Activated naive CD8-positive, alpha-beta T cell treated with anti-CD3 and anti-CD28 coated beads, Interleukin-2, amount 50 U/mL, for 16 hours (primary cell): ENCODE measurements at regions not wholly inside any gene's neighbourhood (a gene's known extent, or its start where the extent isn't known, plus 50 kb on each side); places are given as distances from the start of the nearest gene placed in this dataset.
"Not testable (repeated sequence)": the region's sequence is repeated elsewhere in the genome, so short reads cannot be mapped to it uniquely, and the experiment has no call there.

ENCODE experiments used
- DNase-seq: peaks from one replicate; pipeline ENCODE4 v3.0.0-alpha.2; 2020; ENCODE audit warnings: low read depth, low spot score

DNA sequence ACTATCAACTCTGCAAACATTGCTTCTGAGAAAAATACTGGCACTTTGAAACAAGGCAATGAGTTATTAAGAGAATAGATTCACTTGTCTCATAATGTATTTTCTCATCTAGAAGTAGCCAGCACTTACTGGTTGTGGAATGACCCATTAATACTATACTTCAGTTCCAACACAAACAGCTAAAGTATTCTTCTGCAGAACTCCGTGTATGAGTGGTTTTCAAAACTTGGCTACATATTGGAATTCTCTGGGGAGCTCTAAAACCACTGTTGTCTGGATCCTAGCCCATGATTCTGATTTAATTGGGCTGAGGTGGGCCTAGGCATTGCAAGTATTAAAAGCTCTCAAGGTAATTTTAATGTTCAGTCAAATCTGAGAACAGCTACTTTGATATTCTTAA, 1416.4 kb upstream of the RAG2 start:
- no peak for DNase-seq

DNA sequence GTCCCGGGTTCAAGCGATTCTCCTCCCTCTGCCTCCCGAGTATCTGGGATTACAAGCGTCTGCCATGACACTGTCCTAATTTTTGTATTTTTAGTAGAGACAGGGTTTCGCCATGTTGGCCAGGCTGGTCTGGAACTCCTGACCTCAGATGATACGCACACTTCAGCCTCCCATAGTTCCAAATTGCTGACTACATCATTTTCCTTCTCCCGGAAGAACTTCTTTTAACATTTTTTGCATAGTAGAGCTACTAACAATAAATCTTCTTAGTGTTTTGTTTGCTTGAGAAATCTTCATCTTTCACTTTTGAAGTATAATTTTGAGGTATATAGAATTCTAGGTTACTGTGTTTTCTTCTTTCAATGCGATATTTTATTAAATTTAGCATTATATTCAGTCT, 1415.1 kb upstream of the RAG2 start:
- DNase-seq = no peak

DNA sequence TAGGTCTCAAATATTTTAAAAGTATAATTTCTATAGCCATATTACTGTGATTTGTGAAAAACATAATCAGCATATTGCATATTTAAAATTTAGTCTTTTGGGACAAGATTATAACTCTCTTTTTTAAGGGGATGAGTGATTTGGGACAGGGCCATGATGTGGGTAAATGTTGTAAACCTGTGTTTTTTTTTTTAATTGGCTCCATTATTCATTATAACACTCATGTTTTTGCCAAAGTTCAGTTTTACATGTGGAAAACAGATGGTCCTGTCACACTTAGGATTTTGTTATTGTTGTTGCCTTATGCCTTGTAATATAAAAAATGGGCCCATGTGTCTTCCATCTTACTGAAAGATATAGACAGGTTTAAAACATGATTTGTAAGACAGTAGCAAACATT, 1413.5 kb upstream of the RAG2 start:
- DNase-seq = no peak

DNA sequence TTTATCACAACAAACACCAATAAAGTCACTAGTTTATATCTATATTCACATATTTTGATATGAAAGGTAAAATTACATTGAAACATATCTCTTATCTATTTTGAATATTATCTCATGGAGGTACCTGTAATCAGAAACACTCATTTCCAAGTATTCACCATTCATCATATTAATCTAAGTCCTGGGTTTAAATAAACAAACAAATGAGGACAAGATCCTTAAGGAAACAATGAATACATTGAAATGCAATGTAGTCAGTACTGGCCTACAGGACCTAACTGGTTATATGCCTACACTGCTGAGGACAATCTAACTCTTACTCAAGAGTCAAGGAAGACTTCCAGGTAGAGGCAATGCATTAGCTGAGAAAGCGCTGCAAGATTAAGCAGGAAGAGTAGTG, 1411.9 kb upstream of the RAG2 start:
- DNase-seq = no peak

DNA sequence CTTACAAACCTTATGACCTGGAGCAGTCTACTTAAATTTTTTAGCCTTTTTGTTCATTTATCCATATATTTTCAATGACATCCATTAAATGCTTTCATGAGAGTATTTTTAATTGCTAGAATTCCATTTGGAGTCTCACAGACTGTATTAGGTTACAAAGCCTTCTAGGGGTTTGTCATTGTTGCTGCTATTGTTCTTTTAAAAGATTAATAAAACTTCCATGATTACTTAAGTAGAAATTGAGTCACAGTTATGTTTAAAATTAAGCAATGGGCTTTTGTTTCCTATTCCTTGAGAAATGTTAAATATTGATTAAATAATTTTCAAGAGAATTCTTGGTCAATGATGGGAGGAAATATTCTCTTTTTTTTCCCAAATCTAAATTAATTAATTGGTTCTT, 1408.4 kb upstream of the RAG2 start:
- DNase-seq = no peak

DNA sequence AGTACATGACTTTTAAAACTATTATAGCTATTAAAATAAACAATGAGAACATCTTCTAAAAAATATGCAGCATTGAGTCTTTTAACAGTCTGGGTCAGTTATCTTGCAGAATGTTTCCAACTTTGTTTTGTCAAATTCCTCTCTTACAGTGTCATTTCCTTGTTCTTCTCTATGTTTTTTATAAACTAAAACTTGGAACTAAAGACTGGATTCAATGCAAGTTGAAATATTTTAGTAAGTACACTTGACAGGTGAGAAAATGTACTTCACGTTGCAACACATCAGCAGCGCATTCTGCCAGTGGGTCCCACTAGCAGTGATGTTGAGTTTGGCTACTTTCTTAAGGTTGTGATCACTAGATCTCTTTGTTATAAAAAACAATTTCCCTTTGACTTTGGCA, 1407.6 kb upstream of the RAG2 start:
- no peak for DNase-seq

DNA sequence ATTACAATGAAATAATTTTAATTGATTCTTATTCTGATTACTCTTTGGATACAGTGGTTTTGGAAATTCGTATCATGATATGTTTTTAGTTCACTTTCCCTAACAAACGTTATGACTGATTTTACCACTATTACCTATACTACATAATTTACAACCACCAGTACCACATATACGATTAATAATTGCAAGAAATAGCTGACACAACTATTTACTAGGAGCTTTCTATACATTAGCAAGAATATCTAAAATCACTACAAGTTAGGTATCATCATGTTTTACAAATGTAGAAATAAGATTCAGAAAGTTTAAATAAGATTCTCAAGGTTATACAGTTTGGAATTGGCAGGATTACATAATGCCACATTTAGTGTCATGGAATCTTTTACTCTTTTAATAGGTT, 1401.1 kb upstream of the RAG2 start:
- no peak for DNase-seq

DNA sequence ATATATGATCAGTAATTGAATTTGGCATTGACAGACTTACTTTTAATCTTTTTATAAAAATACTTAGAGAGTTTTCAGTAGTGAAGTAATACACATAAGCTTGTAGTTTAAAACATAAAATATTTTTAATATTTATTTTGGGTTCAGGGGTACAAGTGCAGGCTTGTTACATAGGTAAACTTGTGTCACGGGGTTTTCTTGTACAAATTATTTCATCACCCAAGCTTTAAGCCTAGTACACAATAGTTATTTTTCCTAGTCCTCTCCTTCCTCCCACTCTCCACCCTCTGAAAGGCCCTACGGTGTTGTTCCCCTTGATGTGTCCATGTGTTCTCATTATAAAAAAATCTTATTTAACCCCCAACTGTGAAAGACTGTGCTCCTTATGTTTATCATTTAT, 1397.8 kb upstream of the RAG2 start:
- DNase-seq = no peak

DNA sequence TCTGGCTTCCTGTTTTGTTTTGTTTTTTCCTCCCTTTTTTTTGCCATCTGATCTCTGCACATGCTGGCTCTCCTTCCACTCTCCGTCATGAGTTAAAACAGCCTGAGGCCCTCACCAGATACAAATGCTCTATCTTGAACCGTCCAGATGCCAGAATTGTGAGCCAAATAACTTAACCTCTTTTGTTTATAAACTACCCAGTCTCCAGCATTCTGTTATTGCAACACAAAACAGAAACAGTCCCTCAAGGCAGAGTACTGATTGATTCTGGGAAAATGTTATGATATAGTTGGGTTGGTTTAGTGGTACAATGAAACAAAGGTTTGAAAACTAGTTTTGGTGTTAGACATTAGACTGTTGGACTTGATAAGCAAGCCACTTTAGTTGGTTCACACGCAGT, 1390.0 kb upstream of the RAG2 start:
- DNase-seq = no peak

DNA sequence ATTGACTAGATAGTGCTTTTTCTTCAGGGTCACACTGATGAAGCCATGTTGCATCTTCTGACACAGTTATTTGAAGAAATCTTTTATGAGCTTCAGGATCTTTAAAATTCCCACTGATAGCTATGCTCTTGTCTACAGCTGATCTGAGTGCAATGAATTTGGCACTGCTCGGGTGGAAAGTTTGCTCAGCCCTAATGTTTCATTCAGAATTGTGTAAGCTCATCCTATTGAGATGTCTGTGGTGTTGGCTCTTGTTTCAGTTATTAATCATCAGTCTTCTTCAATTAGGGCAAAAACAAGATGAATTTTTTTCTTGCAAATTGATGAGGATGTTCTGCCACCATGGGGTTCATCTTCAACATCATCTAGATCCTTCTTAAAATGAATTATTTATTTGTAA, 1387.0 kb upstream of the RAG2 start:
- no peak for DNase-seq

DNA sequence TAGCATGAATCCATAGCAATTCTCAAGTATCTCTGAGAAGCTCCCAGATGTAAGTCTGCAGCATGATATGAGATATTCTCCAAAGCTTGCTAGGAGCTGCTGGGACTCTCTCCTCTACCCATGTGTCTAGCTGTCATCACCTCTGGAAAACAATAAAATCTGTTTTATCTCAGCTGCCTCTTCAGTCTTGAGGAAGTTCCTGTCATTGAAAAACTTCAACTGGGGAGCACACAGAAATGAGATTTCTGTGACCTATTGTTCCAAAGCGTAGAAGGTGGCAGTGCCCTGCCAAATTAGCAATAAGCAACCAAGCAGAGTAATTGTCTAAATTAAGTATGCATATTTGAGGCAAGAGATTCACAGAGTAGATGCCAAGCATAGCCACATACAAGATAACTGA, 1380.6 kb upstream of the RAG2 start:
- DNase-seq = no peak

DNA sequence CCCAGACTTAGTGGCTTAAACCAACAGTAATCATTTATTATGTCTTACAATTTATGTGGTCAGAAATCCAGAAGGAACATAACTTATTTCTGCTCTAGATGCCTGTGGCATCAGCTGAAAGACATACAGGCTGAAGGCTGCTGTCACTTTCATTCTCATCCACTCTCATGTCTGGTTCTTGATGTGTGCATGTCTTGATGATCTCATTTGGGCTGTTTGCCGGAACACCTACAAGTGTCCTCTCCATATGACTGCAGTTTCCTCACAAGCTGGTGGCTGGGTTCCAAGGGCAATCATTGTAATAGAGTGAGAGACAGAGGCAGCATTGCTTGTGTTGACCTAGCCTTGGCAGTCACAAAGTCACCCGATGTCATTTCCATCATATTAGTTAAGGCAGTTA, 1375.9 kb upstream of the RAG2 start:
- DNase-seq = no peak

DNA sequence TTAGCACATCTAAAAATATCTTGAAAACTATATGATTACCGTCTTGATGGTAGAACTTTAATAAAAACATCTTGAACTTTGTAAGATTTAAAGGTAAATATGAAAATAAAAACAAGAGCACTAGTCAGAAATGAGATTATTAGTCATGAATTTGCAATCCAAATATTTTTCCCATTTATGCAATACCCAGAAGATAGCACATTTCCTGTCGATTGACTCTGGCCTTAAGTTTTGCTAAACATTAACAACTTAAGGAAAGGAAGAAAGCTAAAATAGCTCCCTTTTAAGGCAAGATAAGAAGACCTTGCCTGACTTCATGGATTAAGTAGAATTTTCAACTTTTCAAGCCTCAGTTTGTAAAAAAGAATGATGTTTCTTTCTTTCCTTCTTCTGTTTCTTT, 1374.7 kb upstream of the RAG2 start:
- DNase-seq = no peak

DNA sequence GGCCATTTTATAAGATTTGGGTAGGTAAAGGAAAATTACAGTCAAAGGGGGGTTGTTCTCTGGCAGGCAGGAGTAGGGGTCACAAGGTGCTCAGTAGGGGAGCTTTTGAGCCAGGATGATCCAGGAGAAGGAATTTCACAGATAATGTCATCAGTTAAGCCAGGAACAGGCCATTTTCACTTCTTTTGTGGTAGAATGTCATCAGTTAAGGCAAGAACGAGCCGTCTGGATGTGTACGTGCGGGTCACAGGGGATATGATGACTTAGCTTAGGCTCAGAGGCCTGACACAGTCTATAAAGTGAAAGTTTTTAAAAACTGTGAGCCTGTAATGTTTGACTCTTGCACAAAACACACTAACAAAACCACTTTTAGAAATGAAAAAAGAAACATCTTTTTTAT, 1371.3 kb upstream of the RAG2 start:
- not testable (repeated sequence) for DNase-seq

DNA sequence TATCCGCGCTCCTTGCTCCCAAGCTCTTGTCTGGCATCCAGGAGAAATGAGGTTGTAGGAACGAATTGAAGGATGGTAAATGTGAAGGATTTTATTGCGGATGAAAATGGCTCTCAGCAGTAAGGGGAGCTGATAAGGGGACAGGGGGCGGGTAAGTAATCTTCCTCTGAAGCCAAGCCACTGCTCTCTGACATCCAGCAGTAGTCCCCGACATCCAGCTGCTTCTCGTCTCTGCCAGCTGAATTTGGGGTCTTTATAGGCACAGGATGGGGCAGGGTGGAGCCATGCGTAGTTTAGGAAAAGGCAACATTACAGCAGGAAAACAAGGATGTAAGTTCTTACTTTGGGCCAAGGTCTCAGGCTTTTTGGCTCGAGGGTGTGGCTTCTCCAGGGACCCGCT, 1370.1 kb upstream of the RAG2 start:
- DNase-seq = no peak

DNA sequence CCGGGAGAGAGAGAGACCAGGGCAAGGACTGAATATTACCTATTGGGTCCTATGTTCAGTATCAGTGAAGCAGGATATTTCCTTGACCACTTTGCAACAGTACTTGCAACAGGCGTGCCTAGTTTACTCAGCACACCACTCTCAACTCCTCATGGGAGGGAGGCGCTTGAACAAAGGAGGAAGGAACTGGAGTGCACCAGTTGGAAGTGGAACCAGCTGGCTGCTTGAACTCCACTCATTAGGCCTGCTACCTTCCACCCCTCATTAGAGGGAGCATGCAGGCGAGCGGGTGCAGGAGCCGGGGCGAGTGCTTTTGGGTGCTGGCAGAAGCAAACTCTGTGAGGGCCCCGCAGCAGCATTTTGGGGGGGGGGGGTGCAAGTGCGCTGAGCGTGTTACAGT, 1369.6 kb upstream of the RAG2 start:
- no peak for DNase-seq

DNA sequence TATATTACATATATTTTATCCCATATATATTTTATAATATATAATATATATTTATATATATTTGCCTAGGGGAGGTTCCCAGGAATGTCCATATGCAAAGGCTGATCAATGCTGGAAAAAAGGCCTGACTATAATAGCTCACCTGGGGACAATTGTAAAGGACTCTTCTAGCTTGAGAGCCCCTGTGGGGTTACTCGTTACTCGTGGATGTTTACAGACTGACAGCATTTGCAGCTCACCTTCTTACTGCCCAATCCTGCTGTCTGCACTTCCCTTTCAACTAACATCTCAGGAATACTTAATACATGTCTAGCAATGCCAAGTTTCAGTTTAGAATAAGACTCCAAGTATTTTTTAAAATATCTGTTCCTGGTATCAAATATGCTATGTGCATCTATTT, 1365.4 kb upstream of the RAG2 start:
- DNase-seq = no peak

DNA sequence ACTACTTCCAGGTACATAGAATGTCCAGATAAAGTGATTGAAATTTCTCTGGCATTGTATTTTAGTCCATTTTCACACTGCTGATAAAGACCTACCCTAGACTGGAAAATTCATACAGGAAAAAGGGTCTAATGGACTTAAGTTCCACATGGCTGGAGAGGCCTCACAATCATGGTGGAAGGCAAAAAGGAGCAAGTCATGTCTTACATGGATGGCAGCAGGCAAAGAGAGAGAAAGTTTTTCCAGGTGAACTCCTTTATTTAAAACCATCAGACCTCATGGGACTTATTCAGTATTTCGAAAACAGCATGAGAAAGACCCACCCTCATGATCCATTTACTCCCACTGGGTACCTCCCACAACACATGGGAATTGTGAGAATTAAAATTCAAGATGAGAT, 1359.7 kb upstream of the RAG2 start:
- DNase-seq = no peak

DNA sequence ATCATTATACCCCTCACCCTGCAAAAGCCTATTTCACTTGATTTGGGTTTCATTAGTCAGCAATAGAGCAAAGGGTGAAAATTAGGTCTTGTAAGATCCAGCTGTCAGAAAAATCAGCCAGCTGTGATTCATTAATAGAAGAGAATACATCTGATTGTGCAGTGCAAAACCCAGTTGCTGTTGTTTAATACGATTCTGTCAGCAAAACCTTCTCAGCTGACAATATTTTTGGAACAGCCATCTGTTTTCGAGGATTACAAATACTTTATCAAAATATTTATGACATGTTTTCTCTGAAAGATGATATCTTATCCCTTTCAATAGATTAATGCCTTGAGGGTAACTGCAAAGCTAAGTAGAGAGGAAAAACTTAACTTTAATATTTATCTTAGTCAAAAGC, 1354.0 kb upstream of the RAG2 start:
- DNase-seq = no peak

DNA sequence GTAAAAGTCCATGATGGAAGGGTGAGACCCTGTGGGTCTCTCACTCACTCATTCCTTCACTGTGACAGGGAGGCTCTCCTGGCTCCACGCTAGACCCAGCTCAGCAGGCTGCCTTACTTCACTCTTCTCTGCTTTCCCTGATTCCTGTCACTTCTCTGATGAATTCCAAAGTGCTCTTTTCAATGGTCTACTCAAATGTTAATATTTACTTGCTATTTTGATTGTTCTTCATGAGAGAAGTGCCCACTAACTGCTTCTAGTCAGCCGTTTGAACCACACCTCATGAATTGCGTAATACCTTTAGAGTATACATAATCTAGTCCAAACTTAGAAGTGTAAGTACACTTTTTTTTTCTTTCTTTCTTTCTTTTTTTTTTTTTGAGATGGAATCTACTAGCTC, 1350.2 kb upstream of the RAG2 start:
- no peak for DNase-seq

DNA sequence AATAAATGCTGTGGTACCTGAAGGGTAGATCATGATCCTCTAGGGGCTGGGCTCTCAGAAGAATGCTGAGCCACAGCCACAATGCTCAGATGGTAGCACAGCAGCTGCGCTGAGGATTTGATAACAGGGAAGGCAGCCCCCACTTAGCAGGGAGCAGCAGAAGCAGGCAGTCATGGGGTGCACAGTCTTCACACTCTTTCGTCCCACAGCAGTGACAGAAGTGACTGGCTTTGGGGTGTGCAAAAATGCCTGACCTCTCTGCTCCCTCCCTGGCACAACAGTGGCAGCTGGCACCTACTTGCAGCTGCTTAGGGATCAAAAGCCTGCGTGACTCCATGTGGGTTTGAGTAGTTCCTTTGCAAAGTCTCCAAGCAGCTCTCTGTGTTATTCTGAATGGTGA, 1349.8 kb upstream of the RAG2 start:
- DNase-seq = no peak

DNA sequence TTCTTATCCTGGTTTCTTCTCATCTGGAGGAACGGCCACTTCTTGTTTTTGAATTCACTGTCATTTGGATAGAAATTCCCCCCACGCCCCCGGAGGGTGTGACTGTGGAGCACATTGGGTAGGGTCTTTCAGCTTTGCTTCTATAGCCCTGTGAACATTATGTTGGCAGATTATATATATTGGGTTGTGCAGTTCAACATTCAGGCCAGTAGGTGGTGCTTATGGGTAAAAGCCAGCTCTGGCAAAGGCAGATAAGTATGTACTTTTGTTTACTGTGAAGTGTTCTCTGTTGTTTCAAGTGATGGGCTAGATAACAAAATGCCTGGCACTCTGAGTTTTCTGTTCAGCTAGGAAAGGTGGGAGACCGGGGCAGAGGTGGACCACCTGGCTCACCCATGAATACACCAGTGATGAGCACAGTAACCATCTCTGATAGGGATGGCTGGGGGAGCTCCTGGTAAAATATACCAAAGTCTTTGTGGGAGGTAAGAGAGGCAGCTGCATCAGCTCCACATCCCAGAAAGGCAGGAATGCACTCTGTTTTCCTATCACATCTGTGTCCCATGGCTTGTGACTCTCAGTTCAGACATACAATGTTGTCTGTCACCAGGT, 1348.2 kb upstream of the RAG2 start:
- no peak for DNase-seq

DNA sequence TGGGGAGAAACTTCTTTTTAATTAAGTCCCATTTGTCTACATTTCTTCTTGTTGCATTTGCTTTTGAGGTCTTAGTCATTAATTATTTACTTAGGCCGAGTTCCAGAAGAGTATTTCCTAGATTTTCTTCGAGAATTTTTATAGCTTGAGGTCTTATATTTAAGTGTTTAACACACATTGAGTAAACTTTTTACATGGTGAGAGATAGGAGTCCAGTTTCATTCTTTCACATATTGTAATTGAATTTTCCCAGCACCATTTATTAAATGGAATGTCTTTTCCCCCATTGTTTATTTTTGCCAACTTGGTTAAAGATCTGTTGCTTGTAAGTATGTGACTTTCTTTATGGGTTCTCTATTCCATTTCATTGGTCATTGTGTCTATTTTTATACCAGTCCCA, 1344.0 kb upstream of the RAG2 start:
- DNase-seq = no peak

DNA sequence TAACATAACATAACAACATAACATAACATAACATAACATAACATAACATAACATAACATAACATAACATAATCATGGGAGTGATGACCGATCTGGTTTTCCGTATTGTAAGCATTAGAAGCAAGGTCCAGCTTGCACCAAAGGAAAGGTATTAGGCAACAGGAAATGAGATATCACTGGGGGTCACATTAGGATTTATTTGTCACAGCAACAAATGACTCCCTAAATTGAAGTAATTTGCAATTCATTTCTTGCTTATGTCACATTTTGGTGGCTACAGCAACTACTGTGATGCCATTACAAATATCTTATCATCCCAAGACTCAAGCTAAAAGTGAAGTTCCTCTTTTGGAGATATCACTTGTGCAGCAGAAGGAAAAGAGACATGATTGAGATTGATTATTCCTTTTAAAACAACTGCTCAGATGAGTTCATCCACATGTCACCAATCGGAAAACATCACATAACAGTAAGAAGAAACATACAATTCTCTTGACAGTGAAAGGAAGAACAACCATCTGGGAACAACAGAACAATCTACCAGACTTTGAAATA, 1331.1 kb upstream of the RAG2 start:
- DNase-seq = no peak
